NAMALWA (cell line): ENCODE measurements at regions not wholly inside any gene's neighbourhood (a gene's known extent, or its start where the extent isn't known, plus 50 kb on each side); places are given as distances from the start of the nearest gene placed in this dataset.

ENCODE experiments used
- DNase-seq: peaks from one replicate; pipeline ENCODE4 v3.0.0-alpha.2; 2015; ENCODE audit warnings: low spot score

GRCh38 chr10:120285408-120285807 lies 171.6 kb upstream of the PLPP4 start:
- DNase-seq, result no peak

GRCh38 chr10:120286280-120286679 lies 170.7 kb upstream of the PLPP4 start:
- DNase-seq, result no peak

GRCh38 chr10:120300513-120300912 lies 156.5 kb upstream of the PLPP4 start:
- DNase-seq, result no peak

- no peak for DNase-seq
Measured at GRCh38 chr10:120308589-120308988, 148.4 kb upstream of the PLPP4 start.

GRCh38 chr10:120313715-120314114 lies 143.3 kb upstream of the PLPP4 start:
- no peak for DNase-seq

GRCh38 chr10:120314442-120314841 lies 142.6 kb upstream of the PLPP4 start:
- no peak for DNase-seq

GRCh38 chr10:120318862-120319261 lies 138.2 kb upstream of the PLPP4 start:
- DNase-seq, result no peak

- no peak for DNase-seq
Measured at GRCh38 chr10:120327675-120328074, 129.4 kb upstream of the PLPP4 start.

GRCh38 chr10:120328647-120329046 lies 128.4 kb upstream of the PLPP4 start:
- DNase-seq, result no peak

- DNase-seq, result no peak
Measured at GRCh38 chr10:120335553-120335952, 121.5 kb upstream of the PLPP4 start.

- no peak for DNase-seq
Measured at GRCh38 chr10:120336306-120336910, 120.6 kb upstream of the PLPP4 start.

GRCh38 chr10:120336911-120337540 lies 120.0 kb upstream of the PLPP4 start:
- DNase-seq, result peak; percentile 71

GRCh38 chr10:120342115-120342714 lies 114.8 kb upstream of the PLPP4 start:
- no peak for DNase-seq

- no peak for DNase-seq
Measured at GRCh38 chr10:120345186-120345585, 111.8 kb upstream of the PLPP4 start.

- no peak for DNase-seq
Measured at GRCh38 chr10:120347644-120348043, 109.4 kb upstream of the PLPP4 start.

- no peak for DNase-seq
Measured at GRCh38 chr10:120349069-120349468, 108.0 kb upstream of the PLPP4 start.

GRCh38 chr10:120355425-120355824 lies 101.6 kb upstream of the PLPP4 start:
- no peak for DNase-seq

- DNase-seq, result no peak
Measured at GRCh38 chr10:120360571-120360970, 96.5 kb upstream of the PLPP4 start.

GRCh38 chr10:120365872-120366271 lies 91.2 kb upstream of the PLPP4 start:
- no peak for DNase-seq

GRCh38 chr10:120367341-120367740 lies 89.7 kb upstream of the PLPP4 start:
- DNase-seq, result no peak

GRCh38 chr10:120368338-120368737 lies 88.7 kb upstream of the PLPP4 start:
- DNase-seq, result no peak

GRCh38 chr10:120368927-120369326 lies 88.1 kb upstream of the PLPP4 start:
- no peak for DNase-seq

GRCh38 chr10:120369856-120370276 lies 87.2 kb upstream of the PLPP4 start:
- DNase-seq, result no peak

GRCh38 chr10:120371856-120372255 lies 85.2 kb upstream of the PLPP4 start:
- no peak for DNase-seq
